ENCODE measurements at regions not wholly inside any gene's neighbourhood (a gene's known extent, or its start where the extent isn't known, plus 50 kb on each side); places are given as distances from the start of the nearest gene placed in this dataset.

DNA sequence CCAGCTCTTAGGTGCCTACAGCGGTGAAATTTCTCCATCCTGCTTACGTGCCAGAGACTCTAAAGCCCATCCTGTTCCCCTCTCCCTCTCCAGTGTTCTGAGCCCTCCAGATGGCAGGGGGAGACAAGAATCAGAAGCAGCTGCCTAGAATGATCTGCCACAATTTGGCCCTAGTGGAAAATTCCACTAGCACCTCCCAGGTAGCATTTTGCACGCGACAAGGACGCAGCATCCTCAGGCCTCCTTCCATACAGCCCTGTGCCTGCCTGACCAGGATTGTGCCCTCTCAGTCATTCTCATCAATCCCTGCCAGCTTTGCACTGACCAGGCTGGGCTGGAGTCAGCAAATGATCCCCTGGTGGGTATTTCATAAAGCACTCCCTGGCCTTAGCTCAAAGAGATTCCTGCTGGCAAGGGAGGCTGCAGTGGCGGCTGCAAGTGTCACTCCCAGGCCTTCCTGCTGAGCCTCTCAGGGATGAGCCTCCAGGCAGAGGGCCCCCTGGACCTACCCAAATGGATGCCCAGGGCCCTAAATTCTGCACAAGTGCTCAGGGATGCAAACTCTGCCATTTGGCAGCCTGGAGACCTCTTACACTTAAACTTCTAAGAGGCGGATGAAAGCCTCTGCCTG, 130.2 kb upstream of the ATP2B2 start:
- TF ChIP-seq EZH2 (IDR thresholded peaks at IDR 0.05; ENCODE audit: insufficient read depth, poor library complexity, severe bottlenecking) (no peak), EZH2phosphoT487 (IDR thresholded peaks at IDR 0.05; ENCODE audit: insufficient read depth, low read depth) (no peak)
